HEK293T (cell line): ENCODE measurements at regions not wholly inside any gene's neighbourhood (a gene's known extent, or its start where the extent isn't known, plus 50 kb on each side); places are given as distances from the start of the nearest gene placed in this dataset.

Source experiments
- CTCF ChIA-PET: fragments of 350-600 bp; formaldehyde crosslinking; extraction: SDS; loops from one replicate; lab custom pipeline; 2021; ENCODE audit warnings: antibody characterized with exemption, inconsistent platforms; lab: Yijun Ruan, JAX
- POLR2A ChIA-PET: fragments of 350-600 bp; formaldehyde crosslinking; extraction: SDS; loops from one replicate; lab custom pipeline; 2020; ENCODE audit warnings: antibody characterized with exemption, inconsistent platforms; lab: Yijun Ruan, JAX
- DNase-seq: peaks from one replicate; pipeline ENCODE4 v3.0.0; 2012; ENCODE audit warnings: mixed read lengths; ENCODE audit errors: extremely low spot score
- ARNT ChIP-seq: fragments of 450-650 bp; IDR thresholded peaks from 2 replicates; pipeline ENCODE4 v1.6.1; 2017; ENCODE audit warnings: mild to moderate bottlenecking
- BHLHE40 ChIP-seq: fragments of 450-650 bp; IDR thresholded peaks from 2 replicates; pipeline ENCODE4 v1.6.1; 2016; ENCODE audit warnings: mild to moderate bottlenecking, moderate library complexity, borderline replicate concordance
- CTBP1 ChIP-seq: fragments of 450-650 bp; IDR thresholded peaks from 2 replicates; pipeline ENCODE4 v1.6.1; 2016; ENCODE audit warnings: borderline replicate concordance
- ELF4 ChIP-seq: fragments of 450-650 bp; IDR thresholded peaks from 2 replicates; pipeline ENCODE4 v1.6.1; 2017; ENCODE audit warnings: antibody characterized with exemption
- FOXA1 ChIP-seq: fragments of 450-650 bp; IDR thresholded peaks from 2 replicates; pipeline ENCODE4 v1.6.1; 2016; ENCODE audit warnings: mild to moderate bottlenecking
- FOXK2 ChIP-seq: fragments of 450-650 bp; IDR thresholded peaks from 2 replicates; pipeline ENCODE4 v1.6.1; 2016; ENCODE audit warnings: mild to moderate bottlenecking
- FOXM1 ChIP-seq: fragments of 450-650 bp; IDR thresholded peaks from 2 replicates; pipeline ENCODE4 v1.6.1; 2017; ENCODE audit warnings: mild to moderate bottlenecking, borderline replicate concordance
- HDGF ChIP-seq: fragments of 450-650 bp; IDR thresholded peaks from 2 replicates; pipeline ENCODE4 v1.6.1; 2017; ENCODE audit warnings: antibody characterized with exemption, borderline replicate concordance
- L3MBTL2 ChIP-seq: fragments of 450-650 bp; conservative IDR thresholded peaks from 2 replicates; pipeline ENCODE4 v1.6.1; 2016; ENCODE audit warnings: mild to moderate bottlenecking
- LEF1 ChIP-seq: fragments of 450-650 bp; IDR thresholded peaks from 2 replicates; pipeline ENCODE4 v1.6.1; 2017; ENCODE audit warnings: mild to moderate bottlenecking, borderline replicate concordance
- NFRKB ChIP-seq: fragments of 450-650 bp; IDR thresholded peaks from 2 replicates; pipeline ENCODE4 v1.6.1; 2016; ENCODE audit warnings: mild to moderate bottlenecking, moderate library complexity
- PKNOX1 ChIP-seq: fragments of 450-650 bp; IDR thresholded peaks from 2 replicates; pipeline ENCODE4 v1.6.1; 2016
- SP1 ChIP-seq: fragments of 450-650 bp; IDR thresholded peaks from 2 replicates; pipeline ENCODE4 v1.6.1; 2017
- SUZ12 ChIP-seq: fragments of 450-650 bp; IDR thresholded peaks from 2 replicates; pipeline ENCODE4 v1.6.1; 2016; ENCODE audit warnings: mild to moderate bottlenecking
- TARDBP ChIP-seq: fragments of 450-650 bp; IDR thresholded peaks from 2 replicates; pipeline ENCODE4 v1.6.1; 2016
- ZNF384 ChIP-seq: fragments of 450-650 bp; IDR thresholded peaks from 2 replicates; pipeline ENCODE4 v1.6.1; 2016

- ChIA-PET POLR2A (no interaction called here), CTCF (no interaction called here)
- TF ChIP-seq ELF4 = no peak
- TF ChIP-seq FOXA1 = no peak
- no peak for TF ChIP-seq SUZ12
- no peak for TF ChIP-seq LEF1
- no peak for TF ChIP-seq ZNF384
- TF ChIP-seq FOXK2 = no peak
- TF ChIP-seq ARNT = no peak
- TF ChIP-seq CTBP1 = no peak
- TF ChIP-seq HDGF = no peak
- TF ChIP-seq NFRKB = no peak
- no peak for TF ChIP-seq BHLHE40
- TF ChIP-seq SP1 = no peak
- no peak for TF ChIP-seq FOXM1
- no peak for DNase-seq
Observed at GRCh38 chr6:156400487-156400886, 376.7 kb upstream of the ARID1B start.

GRCh38 chr6:156398966-156399365, 378.2 kb upstream of the ARID1B start:
- DNase-seq = no peak
- ChIA-PET POLR2A (no interaction called here), CTCF (no interaction called here)
- TF ChIP-seq TARDBP = no peak
- TF ChIP-seq SP1 = no peak
- TF ChIP-seq SUZ12 = no peak
- TF ChIP-seq FOXK2 = no peak
- no peak for TF ChIP-seq CTBP1
- no peak for TF ChIP-seq ZNF384
- TF ChIP-seq L3MBTL2 = no peak
- no peak for TF ChIP-seq HDGF
- TF ChIP-seq NFRKB = no peak
- TF ChIP-seq FOXM1 = no peak
- no peak for TF ChIP-seq BHLHE40
- TF ChIP-seq ELF4 = no peak
- no peak for TF ChIP-seq LEF1
- no peak for TF ChIP-seq FOXA1
- no peak for TF ChIP-seq ARNT

- DNase-seq = no peak
- no peak for TF ChIP-seq ARNT
- no peak for TF ChIP-seq SUZ12
- no peak for TF ChIP-seq L3MBTL2
- TF ChIP-seq CTBP1 = no peak
- no peak for TF ChIP-seq BHLHE40
- TF ChIP-seq FOXM1 = no peak
- TF ChIP-seq ELF4 = no peak
- TF ChIP-seq FOXK2 = no peak
- TF ChIP-seq SP1 = no peak
- no peak for TF ChIP-seq LEF1
- POLR2A ChIA-PET = no interaction called here
- CTCF ChIA-PET = no interaction called here
Observed at GRCh38 chr6:156398371-156398770, 378.8 kb upstream of the ARID1B start.

GRCh38 chr6:156396791-156397418, 380.3 kb upstream of the ARID1B start:
- no peak for DNase-seq
- ChIA-PET CTCF (no interaction called here), POLR2A (no interaction called here)
- TF ChIP-seq FOXM1 (no peak), SP1 (no peak), FOXK2 (no peak), SUZ12 (no peak), ZNF384 (no peak), NFRKB (no peak), L3MBTL2 (no peak), FOXA1 (no peak), CTBP1 (no peak), HDGF (no peak), PKNOX1 (no peak), TARDBP (no peak), ELF4 (no peak), ARNT (no peak), BHLHE40 (no peak), LEF1 (no peak)

GRCh38 chr6:156396068-156396771, 381.0 kb upstream of the ARID1B start:
- CTCF ChIA-PET = no interaction called here
- no peak for DNase-seq
- POLR2A ChIA-PET = no interaction called here
- TF ChIP-seq SUZ12 (no peak), ARNT (no peak), ELF4 (no peak), LEF1 (no peak), L3MBTL2 (no peak), SP1 (no peak), PKNOX1 (no peak), HDGF (no peak), ZNF384 (no peak), FOXA1 (no peak), NFRKB (no peak), BHLHE40 (no peak), TARDBP (no peak)

- TF ChIP-seq FOXM1 (no peak), NFRKB (no peak), FOXA1 (no peak), BHLHE40 (no peak), ZNF384 (no peak), HDGF (no peak), ELF4 (no peak), CTBP1 (no peak), ARNT (no peak), PKNOX1 (no peak), TARDBP (no peak), SP1 (no peak), SUZ12 (no peak), L3MBTL2 (no peak), FOXK2 (no peak), LEF1 (no peak)
- CTCF ChIA-PET = no interaction called here
- POLR2A ChIA-PET = no interaction called here
- no peak for DNase-seq
Observed at GRCh38 chr6:156395276-156395675, 381.9 kb upstream of the ARID1B start.
